DOHH2 (cell line): ENCODE measurements at regions not wholly inside any gene's neighbourhood (a gene's known extent, or its start where the extent isn't known, plus 50 kb on each side); places are given as distances from the start of the nearest gene placed in this dataset.

Experiments used
- EZH2phosphoT487 ChIP-seq: fragments of 200-600 bp; sonication (generic); IDR thresholded peaks from 2 replicates; pipeline ENCODE4 v1.6.1; 2017; ENCODE audit warnings: borderline replicate concordance, mild to moderate bottlenecking, antibody characterized with exemption, low read length, moderate library complexity, mixed read lengths
- TF ChIP-seq, protein P1 (sequence below): fragments of 200-600 bp; sonication (generic); IDR thresholded peaks from one replicate; pipeline ENCODE4 v1.5.1; 2014; ENCODE audit warnings: antibody characterized with exemption, mild to moderate bottlenecking, low read depth, low read length; ENCODE audit not compliant: poor library complexity, severe bottlenecking

GRCh38 chrY:18919256-18919655 lies 145.7 kb upstream of the HSFY2 start:
- TF ChIP-seq, protein P1, sequence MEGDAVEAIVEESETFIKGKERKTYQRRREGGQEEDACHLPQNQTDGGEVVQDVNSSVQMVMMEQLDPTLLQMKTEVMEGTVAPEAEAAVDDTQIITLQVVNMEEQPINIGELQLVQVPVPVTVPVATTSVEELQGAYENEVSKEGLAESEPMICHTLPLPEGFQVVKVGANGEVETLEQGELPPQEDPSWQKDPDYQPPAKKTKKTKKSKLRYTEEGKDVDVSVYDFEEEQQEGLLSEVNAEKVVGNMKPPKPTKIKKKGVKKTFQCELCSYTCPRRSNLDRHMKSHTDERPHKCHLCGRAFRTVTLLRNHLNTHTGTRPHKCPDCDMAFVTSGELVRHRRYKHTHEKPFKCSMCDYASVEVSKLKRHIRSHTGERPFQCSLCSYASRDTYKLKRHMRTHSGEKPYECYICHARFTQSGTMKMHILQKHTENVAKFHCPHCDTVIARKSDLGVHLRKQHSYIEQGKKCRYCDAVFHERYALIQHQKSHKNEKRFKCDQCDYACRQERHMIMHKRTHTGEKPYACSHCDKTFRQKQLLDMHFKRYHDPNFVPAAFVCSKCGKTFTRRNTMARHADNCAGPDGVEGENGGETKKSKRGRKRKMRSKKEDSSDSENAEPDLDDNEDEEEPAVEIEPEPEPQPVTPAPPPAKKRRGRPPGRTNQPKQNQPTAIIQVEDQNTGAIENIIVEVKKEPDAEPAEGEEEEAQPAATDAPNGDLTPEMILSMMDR: no peak
- TF ChIP-seq EZH2phosphoT487: no peak
